ENCODE measurements at regions not wholly inside any gene's neighbourhood (a gene's known extent, or its start where the extent isn't known, plus 50 kb on each side); places are given as distances from the start of the nearest gene placed in this dataset.

DNA sequence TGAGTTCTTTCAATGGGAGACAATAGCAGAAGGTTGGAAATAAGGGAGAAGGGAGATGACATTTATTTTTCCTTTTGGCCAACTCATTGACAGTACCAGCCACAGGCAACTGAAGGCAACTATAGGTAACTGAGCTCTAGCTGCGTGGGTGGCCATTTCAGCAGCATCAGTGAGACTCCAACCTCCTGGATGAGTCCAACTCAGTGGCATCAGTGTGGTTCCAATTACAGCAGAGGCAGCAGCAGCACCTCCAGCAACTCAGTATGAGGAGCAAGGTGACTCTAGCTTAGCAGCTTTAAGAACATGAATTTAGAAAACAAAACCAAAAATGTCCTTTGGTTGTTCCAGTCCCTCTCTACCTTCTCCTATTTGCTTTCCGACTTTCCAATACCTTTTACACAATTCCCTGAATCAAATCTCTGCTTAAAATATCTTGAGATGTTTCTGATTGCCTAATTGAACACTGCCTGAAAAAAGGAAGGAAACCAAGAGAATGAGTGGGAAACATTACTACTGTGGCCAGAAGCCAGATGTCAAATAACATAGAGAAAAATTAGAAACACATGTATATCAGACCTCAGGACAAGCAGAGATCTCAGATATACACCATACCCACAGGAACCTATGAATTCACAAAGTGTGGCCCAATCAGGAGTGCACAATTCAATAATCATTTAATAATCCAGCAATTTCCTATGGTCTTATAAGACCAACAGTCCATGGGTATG lies 166.5 kb upstream of the RORB start:
- H3K27me3 Mint-ChIP-seq (ENCODE audit: unreplicated experiment): no peaks in the 10 kb centered on the region
- H3K9me3 Mint-ChIP-seq (ENCODE audit: unreplicated experiment): no peaks in the 10 kb centered on the region
- no peaks in the 10 kb centered on the region for H3K36me3 Mint-ChIP-seq (ENCODE audit: unreplicated experiment)
- no peak for DNase-seq (ENCODE audit: extremely low spot score, unreplicated experiment)
- H3K4me1 Mint-ChIP-seq (ENCODE audit: unreplicated experiment): no peaks in the 10 kb centered on the region
- H3K27ac Mint-ChIP-seq (ENCODE audit: unreplicated experiment): no peak overlapping the region
- TF ChIP-seq CTCF (IDR thresholded peaks at IDR 0.05): no peak
- no peak overlapping the region for H3K4me3 Mint-ChIP-seq (ENCODE audit: unreplicated experiment)

DNA sequence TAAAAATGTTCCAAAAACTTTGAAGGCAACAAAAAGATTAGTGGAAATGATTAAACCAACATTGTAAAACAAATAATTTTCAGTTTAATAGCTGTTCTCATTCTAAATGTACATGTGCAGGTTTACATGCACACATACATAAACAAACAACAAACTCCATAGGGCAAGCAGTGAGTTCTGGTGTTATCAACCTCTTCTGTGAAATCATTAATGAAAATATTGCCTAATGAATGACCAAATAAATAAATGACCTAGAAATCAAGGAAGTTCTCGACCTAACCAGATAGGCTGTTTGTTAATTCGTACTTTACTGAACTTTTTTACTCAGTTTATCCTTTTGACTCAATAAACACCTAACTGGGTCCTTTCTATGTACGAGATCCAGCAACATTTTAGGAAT lies 165.5 kb upstream of the RORB start:
- Mint-ChIP-seq H3K27me3 (ENCODE audit: unreplicated experiment) (no peaks in the 10 kb centered on the region), H3K27ac (ENCODE audit: unreplicated experiment) (no peak overlapping the region), H3K9me3 (ENCODE audit: unreplicated experiment) (no peaks in the 10 kb centered on the region), H3K4me1 (ENCODE audit: unreplicated experiment) (no peaks in the 10 kb centered on the region), H3K4me3 (ENCODE audit: unreplicated experiment) (no peak overlapping the region), H3K36me3 (ENCODE audit: unreplicated experiment) (no peaks in the 10 kb centered on the region)
- TF ChIP-seq CTCF (IDR thresholded peaks at IDR 0.05): no peak
- no peak for DNase-seq (ENCODE audit: extremely low spot score, unreplicated experiment)

DNA sequence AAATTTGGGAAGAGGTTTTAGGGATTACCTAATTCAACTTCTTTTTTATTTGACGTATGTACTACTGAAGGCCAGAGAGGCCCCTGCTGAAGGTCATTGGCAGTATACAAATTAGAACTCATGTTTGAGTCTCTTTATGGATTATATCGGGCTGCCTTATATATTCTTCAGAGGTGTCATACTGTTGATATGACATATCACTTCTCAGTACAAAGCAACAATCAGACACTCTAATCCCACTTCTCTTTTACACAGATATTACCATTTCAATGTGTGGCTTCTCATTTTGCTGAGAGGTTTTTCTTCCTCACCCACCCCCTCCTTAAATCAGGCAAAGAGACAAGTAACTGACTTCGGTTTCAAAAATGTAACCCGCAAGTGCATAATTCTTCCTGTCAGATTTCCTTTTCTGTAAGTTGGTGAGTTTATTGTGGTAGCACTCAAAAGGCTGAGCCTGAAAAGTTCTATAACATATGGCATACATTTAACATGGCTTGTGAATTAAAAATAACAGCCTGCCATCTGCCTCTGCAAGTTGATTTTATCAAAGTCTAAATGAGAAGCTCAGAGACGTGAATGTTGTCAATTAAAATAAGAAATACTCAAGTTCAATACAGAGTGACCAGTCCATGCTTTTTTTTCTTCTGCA lies 163.6 kb upstream of the RORB start:
- Mint-ChIP-seq H3K27ac (ENCODE audit: unreplicated experiment) (no peak overlapping the region), H3K36me3 (ENCODE audit: unreplicated experiment) (no peaks in the 10 kb centered on the region), H3K9me3 (ENCODE audit: unreplicated experiment) (no peaks in the 10 kb centered on the region), H3K27me3 (ENCODE audit: unreplicated experiment) (no peaks in the 10 kb centered on the region), H3K4me3 (ENCODE audit: unreplicated experiment) (no peak overlapping the region), H3K4me1 (ENCODE audit: unreplicated experiment) (no peaks in the 10 kb centered on the region)
- TF ChIP-seq CTCF (IDR thresholded peaks at IDR 0.05): no peak
- DNase-seq (ENCODE audit: extremely low spot score, unreplicated experiment): no peak

- no peak overlapping the region for H3K27ac Mint-ChIP-seq (ENCODE audit: unreplicated experiment)
- H3K36me3 Mint-ChIP-seq (ENCODE audit: unreplicated experiment): no peaks in the 10 kb centered on the region
- no peak for TF ChIP-seq CTCF (IDR thresholded peaks at IDR 0.05)
- no peaks in the 10 kb centered on the region for H3K4me1 Mint-ChIP-seq (ENCODE audit: unreplicated experiment)
- H3K4me3 Mint-ChIP-seq (ENCODE audit: unreplicated experiment): no peak overlapping the region
- no peaks in the 10 kb centered on the region for H3K9me3 Mint-ChIP-seq (ENCODE audit: unreplicated experiment)
- no peaks in the 10 kb centered on the region for H3K27me3 Mint-ChIP-seq (ENCODE audit: unreplicated experiment)
- no peak for DNase-seq (ENCODE audit: extremely low spot score, unreplicated experiment)
These were observed 162.9 kb upstream of the RORB start for GRCh38 chr9:74334271-74334670.

GRCh38 chr9:74336161-74336560 lies 161.0 kb upstream of the RORB start:
- DNase-seq (ENCODE audit: extremely low spot score, unreplicated experiment): no peak
- H3K9me3 Mint-ChIP-seq (ENCODE audit: unreplicated experiment): no peaks in the 10 kb centered on the region
- TF ChIP-seq CTCF (IDR thresholded peaks at IDR 0.05): no peak
- H3K27me3 Mint-ChIP-seq (ENCODE audit: unreplicated experiment): no peaks in the 10 kb centered on the region
- H3K36me3 Mint-ChIP-seq (ENCODE audit: unreplicated experiment): no peaks in the 10 kb centered on the region
- no peak overlapping the region for H3K27ac Mint-ChIP-seq (ENCODE audit: unreplicated experiment)
- no peak overlapping the region for H3K4me3 Mint-ChIP-seq (ENCODE audit: unreplicated experiment)
- H3K4me1 Mint-ChIP-seq (ENCODE audit: unreplicated experiment): no peaks in the 10 kb centered on the region
